ENCODE measurements at regions not wholly inside any gene's neighbourhood (a gene's known extent, or its start where the extent isn't known, plus 50 kb on each side); places are given as distances from the start of the nearest gene placed in this dataset.

DNA sequence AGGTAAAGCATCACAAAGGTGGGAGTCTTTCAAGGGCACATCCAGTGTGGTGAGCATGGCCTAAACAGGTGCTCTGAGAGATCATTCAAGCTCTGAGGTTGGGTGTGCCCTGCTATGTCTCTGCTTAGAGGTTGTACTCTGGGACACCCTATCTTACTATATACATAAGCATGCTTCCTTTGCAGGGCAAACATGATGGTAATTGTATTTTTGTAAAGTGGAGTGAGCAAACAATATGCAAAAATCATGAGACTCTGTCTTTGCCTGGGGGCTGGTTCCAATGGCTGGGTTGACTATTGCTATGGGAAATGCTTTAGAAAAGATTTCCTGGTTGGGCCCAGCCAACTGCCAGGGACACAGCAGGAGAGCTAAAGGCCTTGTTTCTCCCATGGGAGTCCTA lies 315.1 kb upstream of the TLE3 start:
- TF ChIP-seq, protein P1, sequence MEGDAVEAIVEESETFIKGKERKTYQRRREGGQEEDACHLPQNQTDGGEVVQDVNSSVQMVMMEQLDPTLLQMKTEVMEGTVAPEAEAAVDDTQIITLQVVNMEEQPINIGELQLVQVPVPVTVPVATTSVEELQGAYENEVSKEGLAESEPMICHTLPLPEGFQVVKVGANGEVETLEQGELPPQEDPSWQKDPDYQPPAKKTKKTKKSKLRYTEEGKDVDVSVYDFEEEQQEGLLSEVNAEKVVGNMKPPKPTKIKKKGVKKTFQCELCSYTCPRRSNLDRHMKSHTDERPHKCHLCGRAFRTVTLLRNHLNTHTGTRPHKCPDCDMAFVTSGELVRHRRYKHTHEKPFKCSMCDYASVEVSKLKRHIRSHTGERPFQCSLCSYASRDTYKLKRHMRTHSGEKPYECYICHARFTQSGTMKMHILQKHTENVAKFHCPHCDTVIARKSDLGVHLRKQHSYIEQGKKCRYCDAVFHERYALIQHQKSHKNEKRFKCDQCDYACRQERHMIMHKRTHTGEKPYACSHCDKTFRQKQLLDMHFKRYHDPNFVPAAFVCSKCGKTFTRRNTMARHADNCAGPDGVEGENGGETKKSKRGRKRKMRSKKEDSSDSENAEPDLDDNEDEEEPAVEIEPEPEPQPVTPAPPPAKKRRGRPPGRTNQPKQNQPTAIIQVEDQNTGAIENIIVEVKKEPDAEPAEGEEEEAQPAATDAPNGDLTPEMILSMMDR (IDR thresholded peaks at IDR 0.05 in 2 of 3, conservative IDR thresholded peaks at IDR 0.05 in 1 of 3; ENCODE audit: borderline replicate concordance in 1 of 3, insufficient read depth in 1 of 3, low read depth in 2 of 3, low read length in 2 of 3), result no peak
- TF ChIP-seq, protein P2, sequence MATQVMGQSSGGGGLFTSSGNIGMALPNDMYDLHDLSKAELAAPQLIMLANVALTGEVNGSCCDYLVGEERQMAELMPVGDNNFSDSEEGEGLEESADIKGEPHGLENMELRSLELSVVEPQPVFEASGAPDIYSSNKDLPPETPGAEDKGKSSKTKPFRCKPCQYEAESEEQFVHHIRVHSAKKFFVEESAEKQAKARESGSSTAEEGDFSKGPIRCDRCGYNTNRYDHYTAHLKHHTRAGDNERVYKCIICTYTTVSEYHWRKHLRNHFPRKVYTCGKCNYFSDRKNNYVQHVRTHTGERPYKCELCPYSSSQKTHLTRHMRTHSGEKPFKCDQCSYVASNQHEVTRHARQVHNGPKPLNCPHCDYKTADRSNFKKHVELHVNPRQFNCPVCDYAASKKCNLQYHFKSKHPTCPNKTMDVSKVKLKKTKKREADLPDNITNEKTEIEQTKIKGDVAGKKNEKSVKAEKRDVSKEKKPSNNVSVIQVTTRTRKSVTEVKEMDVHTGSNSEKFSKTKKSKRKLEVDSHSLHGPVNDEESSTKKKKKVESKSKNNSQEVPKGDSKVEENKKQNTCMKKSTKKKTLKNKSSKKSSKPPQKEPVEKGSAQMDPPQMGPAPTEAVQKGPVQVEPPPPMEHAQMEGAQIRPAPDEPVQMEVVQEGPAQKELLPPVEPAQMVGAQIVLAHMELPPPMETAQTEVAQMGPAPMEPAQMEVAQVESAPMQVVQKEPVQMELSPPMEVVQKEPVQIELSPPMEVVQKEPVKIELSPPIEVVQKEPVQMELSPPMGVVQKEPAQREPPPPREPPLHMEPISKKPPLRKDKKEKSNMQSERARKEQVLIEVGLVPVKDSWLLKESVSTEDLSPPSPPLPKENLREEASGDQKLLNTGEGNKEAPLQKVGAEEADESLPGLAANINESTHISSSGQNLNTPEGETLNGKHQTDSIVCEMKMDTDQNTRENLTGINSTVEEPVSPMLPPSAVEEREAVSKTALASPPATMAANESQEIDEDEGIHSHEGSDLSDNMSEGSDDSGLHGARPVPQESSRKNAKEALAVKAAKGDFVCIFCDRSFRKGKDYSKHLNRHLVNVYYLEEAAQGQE (IDR thresholded peaks at IDR 0.05; ENCODE audit: low read depth), result no peak
- TF ChIP-seq YY1 (IDR thresholded peaks at IDR 0.05; ENCODE audit: extremely low read depth, insufficient replicate concordance, low read depth, low read length), result no peak
- TF ChIP-seq EZH2 (IDR thresholded peaks at IDR 0.05), result no peak
- TF ChIP-seq, protein P3, sequence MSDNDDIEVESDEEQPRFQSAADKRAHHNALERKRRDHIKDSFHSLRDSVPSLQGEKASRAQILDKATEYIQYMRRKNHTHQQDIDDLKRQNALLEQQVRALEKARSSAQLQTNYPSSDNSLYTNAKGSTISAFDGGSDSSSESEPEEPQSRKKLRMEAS (IDR thresholded peaks at IDR 0.05), result no peak
- TF ChIP-seq POLR2AphosphoS5 (IDR thresholded peaks at IDR 0.05; ENCODE audit: low read depth, low read length), result no peak
- TF ChIP-seq CEBPB (IDR thresholded peaks at IDR 0.05; ENCODE audit: low read depth), result no peak
- TF ChIP-seq ELF1 (IDR thresholded peaks at IDR 0.05; ENCODE audit: borderline replicate concordance, low read depth), result no peak
- no peak for TF ChIP-seq POLR2A (IDR thresholded peaks at IDR 0.05; ENCODE audit: borderline replicate concordance, extremely low read depth, insufficient read depth, insufficient read length)
